ENCODE measurements at regions not wholly inside any gene's neighbourhood (a gene's known extent, or its start where the extent isn't known, plus 50 kb on each side); places are given as distances from the start of the nearest gene placed in this dataset.

- TF ChIP-seq CTCF (conservative IDR thresholded peaks at IDR 0.05; ENCODE audit: low read depth, low read length): no peak
- H3K4me3 ChIP-seq (ENCODE audit: low read length): no peak overlapping the region
- DNase-seq (ENCODE audit: low read depth): no peak
These were observed 150.1 kb upstream of the SOX5 start for GRCh38 chr12:24099576-24099975.

GRCh38 chr12:24095245-24095644 is 145.8 kb upstream of the SOX5 start:
- no peak for TF ChIP-seq CTCF (conservative IDR thresholded peaks at IDR 0.05; ENCODE audit: low read depth, low read length)
- no peak for DNase-seq (ENCODE audit: low read depth)
- no peak overlapping the region for H3K4me3 ChIP-seq (ENCODE audit: low read length)

GRCh38 chr12:24089510-24089890 is 140.0 kb upstream of the SOX5 start:
- no peak for TF ChIP-seq CTCF (conservative IDR thresholded peaks at IDR 0.05; ENCODE audit: low read depth, low read length)
- DNase-seq (ENCODE audit: low read depth): no peak
- H3K4me3 ChIP-seq (ENCODE audit: low read length): no peak overlapping the region

GRCh38 chr12:24088751-24089509 is 139.5 kb upstream of the SOX5 start:
- no peak for TF ChIP-seq CTCF (conservative IDR thresholded peaks at IDR 0.05; ENCODE audit: low read depth, low read length)
- DNase-seq (ENCODE audit: low read depth): no peak
- H3K4me3 ChIP-seq (ENCODE audit: low read length): no peak overlapping the region

- no peak for DNase-seq (ENCODE audit: low read depth)
- TF ChIP-seq CTCF (conservative IDR thresholded peaks at IDR 0.05; ENCODE audit: low read depth, low read length): no peak
- no peak overlapping the region for H3K4me3 ChIP-seq (ENCODE audit: low read length)
These were observed 137.8 kb upstream of the SOX5 start for GRCh38 chr12:24087294-24087693.

GRCh38 chr12:24084800-24085199 is 135.3 kb upstream of the SOX5 start:
- H3K4me3 ChIP-seq (ENCODE audit: low read length): no peak overlapping the region
- TF ChIP-seq CTCF (conservative IDR thresholded peaks at IDR 0.05; ENCODE audit: low read depth, low read length): no peak
- no peak for DNase-seq (ENCODE audit: low read depth)

- no peak for DNase-seq (ENCODE audit: low read depth)
- no peak for TF ChIP-seq CTCF (conservative IDR thresholded peaks at IDR 0.05; ENCODE audit: low read depth, low read length)
- H3K4me3 ChIP-seq (ENCODE audit: low read length): no peak overlapping the region
These were observed 134.4 kb upstream of the SOX5 start for GRCh38 chr12:24083838-24084237.
